HEK293 (cell line): ENCODE measurements at regions not wholly inside any gene's neighbourhood (a gene's known extent, or its start where the extent isn't known, plus 50 kb on each side); places are given as distances from the start of the nearest gene placed in this dataset.

ENCODE experiments used
- PRDM1 ChIP-seq: fragments of 450-650 bp; formaldehyde crosslinking; IDR thresholded peaks from 2 replicates; pipeline ENCODE4; 2016; ENCODE audit warnings: missing biosample characterization, missing genetic modification characterization
- TF ChIP-seq, protein P1 (sequence below): fragments of 450-650 bp; formaldehyde crosslinking; IDR thresholded peaks from 2 replicates; pipeline ENCODE4 v1.5.1; 2016; ENCODE audit warnings: missing biosample characterization, missing genetic modification characterization
- TF ChIP-seq, protein P2 (sequence below): fragments of 450-650 bp; formaldehyde crosslinking; IDR thresholded peaks from 2 replicates; pipeline ENCODE4 v1.5.1; 2016; ENCODE audit warnings: missing biosample characterization, missing genetic modification characterization

DNA sequence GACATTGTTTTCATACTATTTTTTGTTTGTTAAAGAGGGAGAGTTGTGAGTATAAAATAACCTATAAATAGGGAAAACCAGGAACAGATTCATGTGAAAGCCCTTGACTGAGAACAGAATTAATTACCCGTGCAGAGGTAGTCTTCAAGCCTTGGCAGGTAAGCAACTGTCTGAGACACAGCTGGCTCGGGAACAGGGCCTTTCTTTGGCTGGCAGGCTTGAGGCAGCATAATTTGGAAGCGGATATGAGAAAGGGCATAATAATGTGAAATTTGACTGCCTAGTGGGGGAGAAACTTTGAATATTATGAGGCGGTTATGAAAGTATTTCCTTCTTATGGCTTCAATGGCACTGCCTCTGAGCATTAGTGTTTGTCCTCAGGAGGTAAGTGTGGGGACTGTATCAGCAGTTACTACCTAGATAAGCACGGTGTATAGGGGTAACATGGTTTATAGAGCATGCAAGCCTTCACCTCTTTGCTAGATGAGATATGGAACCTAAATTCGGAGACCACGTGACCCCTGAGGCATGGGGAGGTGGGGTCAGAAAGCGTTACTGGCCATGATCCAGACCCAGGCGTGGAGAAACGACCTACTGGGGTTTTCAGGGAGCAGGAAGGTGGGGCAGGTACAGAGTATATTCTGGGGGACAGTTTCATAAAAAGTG is 210.2 kb upstream of the GAS1 start:
- TF ChIP-seq, protein P1, sequence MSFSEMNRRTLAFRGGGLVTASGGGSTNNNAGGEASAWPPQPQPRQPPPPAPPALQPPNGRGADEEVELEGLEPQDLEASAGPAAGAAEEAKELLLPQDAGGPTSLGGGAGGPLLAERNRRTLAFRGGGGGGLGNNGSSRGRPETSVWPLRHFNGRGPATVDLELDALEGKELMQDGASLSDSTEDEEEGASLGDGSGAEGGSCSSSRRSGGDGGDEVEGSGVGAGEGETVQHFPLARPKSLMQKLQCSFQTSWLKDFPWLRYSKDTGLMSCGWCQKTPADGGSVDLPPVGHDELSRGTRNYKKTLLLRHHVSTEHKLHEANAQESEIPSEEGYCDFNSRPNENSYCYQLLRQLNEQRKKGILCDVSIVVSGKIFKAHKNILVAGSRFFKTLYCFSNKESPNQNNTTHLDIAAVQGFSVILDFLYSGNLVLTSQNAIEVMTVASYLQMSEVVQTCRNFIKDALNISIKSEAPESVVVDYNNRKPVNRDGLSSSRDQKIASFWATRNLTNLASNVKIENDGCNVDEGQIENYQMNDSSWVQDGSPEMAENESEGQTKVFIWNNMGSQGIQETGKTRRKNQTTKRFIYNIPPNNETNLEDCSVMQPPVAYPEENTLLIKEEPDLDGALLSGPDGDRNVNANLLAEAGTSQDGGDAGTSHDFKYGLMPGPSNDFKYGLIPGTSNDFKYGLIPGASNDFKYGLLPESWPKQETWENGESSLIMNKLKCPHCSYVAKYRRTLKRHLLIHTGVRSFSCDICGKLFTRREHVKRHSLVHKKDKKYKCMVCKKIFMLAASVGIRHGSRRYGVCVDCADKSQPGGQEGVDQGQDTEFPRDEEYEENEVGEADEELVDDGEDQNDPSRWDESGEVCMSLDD: no peak
- TF ChIP-seq, protein P2, sequence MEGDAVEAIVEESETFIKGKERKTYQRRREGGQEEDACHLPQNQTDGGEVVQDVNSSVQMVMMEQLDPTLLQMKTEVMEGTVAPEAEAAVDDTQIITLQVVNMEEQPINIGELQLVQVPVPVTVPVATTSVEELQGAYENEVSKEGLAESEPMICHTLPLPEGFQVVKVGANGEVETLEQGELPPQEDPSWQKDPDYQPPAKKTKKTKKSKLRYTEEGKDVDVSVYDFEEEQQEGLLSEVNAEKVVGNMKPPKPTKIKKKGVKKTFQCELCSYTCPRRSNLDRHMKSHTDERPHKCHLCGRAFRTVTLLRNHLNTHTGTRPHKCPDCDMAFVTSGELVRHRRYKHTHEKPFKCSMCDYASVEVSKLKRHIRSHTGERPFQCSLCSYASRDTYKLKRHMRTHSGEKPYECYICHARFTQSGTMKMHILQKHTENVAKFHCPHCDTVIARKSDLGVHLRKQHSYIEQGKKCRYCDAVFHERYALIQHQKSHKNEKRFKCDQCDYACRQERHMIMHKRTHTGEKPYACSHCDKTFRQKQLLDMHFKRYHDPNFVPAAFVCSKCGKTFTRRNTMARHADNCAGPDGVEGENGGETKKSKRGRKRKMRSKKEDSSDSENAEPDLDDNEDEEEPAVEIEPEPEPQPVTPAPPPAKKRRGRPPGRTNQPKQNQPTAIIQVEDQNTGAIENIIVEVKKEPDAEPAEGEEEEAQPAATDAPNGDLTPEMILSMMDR (tag by site-specific recombination): no peak
- no peak for TF ChIP-seq PRDM1 (tag by site-specific recombination)
